IMR-90 (cell line): ENCODE measurements at regions not wholly inside any gene's neighbourhood (a gene's known extent, or its start where the extent isn't known, plus 50 kb on each side); places are given as distances from the start of the nearest gene placed in this dataset.

ENCODE experiments used
- ATAC-seq: fragments of 200-7000 bp; cut with Tn5 transposase; 2 replicates; pipeline ENCODE4 v1.9.1; 2020; ENCODE audit warnings: low read depth, mild to moderate bottlenecking, moderate library complexity
- BruUV-seq: library from RNA; stranded (reverse); fragments of 400-500 nt; replicated peaks from 2 replicates; lab custom pipeline; 2021; lab: Mats Ljungman, UMichigan
- CTCF ChIA-PET: fragments of 300-600 bp; formaldehyde crosslinking; extraction: SDS; loops from one replicate; lab custom pipeline; 2021; ENCODE audit warnings: antibody characterized with exemption; lab: Yijun Ruan, JAX
- POLR2A ChIA-PET: fragments of 300-600 bp; sonication (Branson Sonifier 250); formaldehyde crosslinking; loops from one replicate; lab custom pipeline; 2022; ENCODE audit warnings: antibody characterized with exemption; ENCODE audit not compliant: unreplicated experiment; lab: Charles Lee
- DNase-seq: peaks from one replicate; pipeline ENCODE4 v3.0.0; 2013
- H2AFZ ChIP-seq: replicated peaks from 2 replicates; pipeline ENCODE3; 2013; ENCODE audit warnings: low read length, mild to moderate bottlenecking; ENCODE audit not compliant: poor library complexity
- H2AK5ac ChIP-seq: 2 replicates; pipeline ENCODE4 v1.6.1; 2013; ENCODE audit warnings: low read depth, low read length, inconsistent platforms
- H2AK9ac ChIP-seq: replicated peaks from 2 replicates; pipeline ENCODE3; 2013; ENCODE audit warnings: mild to moderate bottlenecking, low read depth, low read length, moderate library complexity; ENCODE audit not compliant: poor library complexity
- H2BK120ac ChIP-seq: 2 replicates; pipeline ENCODE4 v1.6.1; 2013; ENCODE audit warnings: low read depth, low read length, inconsistent platforms
- H2BK15ac ChIP-seq: 3 replicates; pipeline ENCODE4 v1.6.1; 2013; ENCODE audit warnings: low read depth, low read length, inconsistent platforms
- H2BK20ac ChIP-seq: 2 replicates; pipeline ENCODE4 v1.6.1; 2013; ENCODE audit warnings: low read depth, mild to moderate bottlenecking, inconsistent platforms, low read length, moderate library complexity
- H2BK5ac ChIP-seq: 2 replicates; pipeline ENCODE4 v1.6.1; 2013; ENCODE audit warnings: mild to moderate bottlenecking, low read depth, low read length, inconsistent platforms; ENCODE audit not compliant: poor library complexity, severe bottlenecking
- H3K14ac ChIP-seq: replicated peaks from 2 replicates; pipeline ENCODE4 v1.6.1; 2013; ENCODE audit warnings: low read depth, low read length, inconsistent platforms
- H3K18ac ChIP-seq: 2 replicates; pipeline ENCODE4 v1.6.1; 2013; ENCODE audit warnings: low read depth, low read length, control low read depth
- H3K23ac ChIP-seq: 2 replicates; pipeline ENCODE4 v1.6.1; 2013; ENCODE audit warnings: low read depth, low read length, inconsistent platforms
- H3K27ac ChIP-seq: 2 replicates; pipeline ENCODE4 v1.5.1; 2013; ENCODE audit warnings: mild to moderate bottlenecking, control low read depth, low read length; ENCODE audit not compliant: insufficient read depth
- H3K27me3 ChIP-seq: 2 replicates; pipeline ENCODE4 v1.6.1; 2013; ENCODE audit warnings: low read length; ENCODE audit not compliant: control insufficient read depth, insufficient read depth
- H3K36me3 ChIP-seq: 2 replicates; pipeline ENCODE4 v1.6.1; 2013; ENCODE audit warnings: low read length, mixed read lengths; ENCODE audit not compliant: control insufficient read depth, insufficient read depth
- H3K4ac ChIP-seq: 2 replicates; pipeline ENCODE4 v1.6.1; 2013; ENCODE audit warnings: low read depth, low read length, inconsistent platforms
- H3K4me1 ChIP-seq: 2 replicates; pipeline ENCODE4 v1.6.1; 2013; ENCODE audit warnings: low read length, mixed read lengths; ENCODE audit not compliant: control insufficient read depth, insufficient read depth
- H3K4me2 ChIP-seq: 2 replicates; pipeline ENCODE4 v1.6.1; 2013; ENCODE audit warnings: low read depth, mild to moderate bottlenecking, control low read depth, low read length, moderate library complexity
- H3K4me3 ChIP-seq: 2 replicates; pipeline ENCODE4 v1.5.1; 2013; ENCODE audit warnings: low read depth, mild to moderate bottlenecking, control low read depth, low read length, moderate library complexity; ENCODE audit not compliant: insufficient read depth
- H3K56ac ChIP-seq: 2 replicates; pipeline ENCODE4 v1.6.1; 2013; ENCODE audit warnings: low read length, inconsistent platforms; ENCODE audit not compliant: insufficient read depth; ENCODE audit errors: extremely low read depth
- H3K79me1 ChIP-seq, 2 experiments: 2 replicates each; pipeline ENCODE4 v1.6.1; 2013; ENCODE audit warnings: low read length in 2 of 2, inconsistent platforms in 1 of 2, low read depth in 1 of 2
- H3K9ac ChIP-seq: 2 replicates; pipeline ENCODE4 v1.6.1; 2013; ENCODE audit warnings: low read depth, low read length, control low read depth
- H3K9me1 ChIP-seq: 2 replicates; pipeline ENCODE4 v1.6.1; 2013; ENCODE audit warnings: low read length, inconsistent platforms; ENCODE audit not compliant: insufficient read depth
- H3K9me3 ChIP-seq: 2 replicates; pipeline ENCODE4 v1.6.1; 2013; ENCODE audit warnings: low read length; ENCODE audit not compliant: control insufficient read depth, insufficient read depth
- H4K20me1 ChIP-seq: 2 replicates; pipeline ENCODE4 v1.6.1; 2013; ENCODE audit warnings: low read length, inconsistent platforms; ENCODE audit not compliant: insufficient read depth
- H4K5ac ChIP-seq: 2 replicates; pipeline ENCODE4 v1.6.1; 2013; ENCODE audit warnings: mild to moderate bottlenecking, low read depth, low read length, control low read depth
- H4K8ac ChIP-seq, 2 experiments: 2 replicates each; pipeline ENCODE4 v1.6.1; 2013; ENCODE audit warnings: low read depth in 2 of 2, low read length in 2 of 2, control low read depth in 1 of 2, inconsistent platforms in 1 of 2
- H4K91ac ChIP-seq: 2 replicates; pipeline ENCODE4 v1.6.1; 2013; ENCODE audit warnings: low read depth, low read length, inconsistent platforms; ENCODE audit not compliant: insufficient read depth
- ELK1 ChIP-seq: fragments of 150-350 bp; IDR thresholded peaks from 2 replicates; pipeline ENCODE4 v1.6.1; 2016; ENCODE audit warnings: low read depth, mild to moderate bottlenecking, low read length, moderate library complexity, borderline replicate concordance
- FOS ChIP-seq: fragments of 150-350 bp; IDR thresholded peaks from 2 replicates; pipeline ENCODE4 v1.6.1; 2016; ENCODE audit warnings: low read depth, low read length
- POLR2A ChIP-seq: IDR thresholded peaks from 2 replicates; pipeline ENCODE4 v1.6.1; 2012; ENCODE audit warnings: mild to moderate bottlenecking, low read depth, low read length
- RFX5 ChIP-seq: IDR thresholded peaks from 2 replicates; pipeline ENCODE4 v1.8.0; 2012; ENCODE audit warnings: low read depth, mild to moderate bottlenecking, low read length, moderate library complexity
- SMC3 ChIP-seq: fragments of 150-350 bp; IDR thresholded peaks from 2 replicates; pipeline ENCODE4 v1.6.1; 2016; ENCODE audit warnings: low read depth, mild to moderate bottlenecking, antibody characterized with exemption, low read length, moderate library complexity
- WGBS, 2 experiments: methylation state at CpG; one replicate each; pipeline versions ENCODE4 v1.1.5 to v1.1.7; 2013; ENCODE audit warnings: missing lambda C conversion rate in 2 of 2; ENCODE audit not compliant: insufficient read length in 1 of 2; ENCODE audit errors: extremely low coverage in 2 of 2; 5-methylcytosine and 5-hydroxymethylcytosine counted together
- dilution Hi-C: fragments of 300-500 bp; cut with HindIII; formaldehyde crosslinking; loops from one replicate; pipeline ENCODE4 v1.14.3; 2018; ENCODE audit warnings: low sequenced_read_pairs; ENCODE audit not compliant: unreplicated experiment
- in situ Hi-C: fragments of 300-500 bp; cut with MboI; formaldehyde crosslinking; loops from 3 replicates; pipeline ENCODE4 v1.14.3; 2019; ENCODE audit warnings: low sequenced_read_pairs, inconsistent platforms, mixed read lengths
- intact Hi-C: fragments of 100-400 bp; cut with micrococcal nuclease; formaldehyde crosslinking; loops from 2 replicates; pipeline ENCODE4 v1.10.0; 2022

- H2BK120ac ChIP-seq: no peak overlapping the region
- BruUV-seq: no TSS peak
- ChIA-PET POLR2A (no interaction called here), CTCF (no interaction called here)
- no peak overlapping the region for H2BK5ac ChIP-seq
- H2BK15ac ChIP-seq: no peak overlapping the region
- no peaks in the 10 kb centered on the region for H4K20me1 ChIP-seq
- H3K27me3 ChIP-seq: no peaks in the 10 kb centered on the region; the same call in none of the 2 replicates
- H3K23ac ChIP-seq: no peak overlapping the region
- H2AK5ac ChIP-seq: no peak overlapping the region
- dilution Hi-C loops (no loop called here), in situ Hi-C loops (no loop called here), intact Hi-C loops (no loop called here)
- no peak overlapping the region for H3K56ac ChIP-seq
- no peak for TF ChIP-seq ELK1
- TF ChIP-seq SMC3: no peak
- no peak for TF ChIP-seq POLR2A
- no peak for TF ChIP-seq FOS
- no peak for TF ChIP-seq RFX5
- H3K4ac ChIP-seq: no peak overlapping the region
- WGBS, 2 experiments: 25% methylated on average over 1 of the region's 3 CpGs; no CpG with 5 or more reads in 1 of the 2 experiments
- no peak overlapping the region; the same call in 1 of the 2 replicates for H3K4me2 ChIP-seq
- no peaks in the 10 kb centered on the region for H3K36me3 ChIP-seq
- H3K4me1 ChIP-seq: no peaks in the 10 kb centered on the region
- no peak for ATAC-seq
- no peak overlapping the region for H2AFZ ChIP-seq
- H3K18ac ChIP-seq: no peak overlapping the region
- no peak overlapping the region for H2BK20ac ChIP-seq
- peaks cover 6% of the 10 kb centered on the region for H3K9me3 ChIP-seq
- H3K14ac ChIP-seq: no peak overlapping the region
- no peak overlapping the region for H3K27ac ChIP-seq
- no peak overlapping the region for H3K4me3 ChIP-seq
- H4K5ac ChIP-seq: no peak overlapping the region
- no peak overlapping the region for H2AK9ac ChIP-seq
- H3K79me1 ChIP-seq: no peaks in the 10 kb centered on the region
- no peak overlapping the region for H4K8ac ChIP-seq
- no peak overlapping the region for H4K91ac ChIP-seq
- DNase-seq: no peak
- H3K9me1 ChIP-seq: no peaks in the 10 kb centered on the region
- H3K9ac ChIP-seq: no peak overlapping the region
These were observed 82.6 kb upstream of the MAP10 start for GRCh38 chr1:232722626-232723025.
